Memory B cell (primary cell): ENCODE measurements at regions not wholly inside any gene's neighbourhood (a gene's known extent, or its start where the extent isn't known, plus 50 kb on each side); places are given as distances from the start of the nearest gene placed in this dataset.

ENCODE experiments used
- ATAC-seq: fragments of 150-1000 bp; cut with Tn5 transposase; 2 replicates; pipeline ENCODE4 v1.10.0; 2021; ENCODE audit warnings: low read depth, mild to moderate bottlenecking, moderate library complexity
- DNase-seq, 2 donors: peaks; one replicate each; pipeline ENCODE4 v3.0.0; 2022; ENCODE audit warnings: low spot score in 2 of 2
- H3K27ac Mint-ChIP-seq: one replicate; pipeline ENCODE4 v1.8.0; 2022; ENCODE audit warnings: mild to moderate bottlenecking, moderate library complexity, mixed read lengths
- H3K27me3 Mint-ChIP-seq: one replicate; pipeline ENCODE4 v1.8.0; 2022; ENCODE audit warnings: mixed read lengths
- H3K36me3 Mint-ChIP-seq: one replicate; pipeline ENCODE4 v1.8.0; 2022; ENCODE audit warnings: mild to moderate bottlenecking, mixed read lengths
- H3K4me1 Mint-ChIP-seq: one replicate; pipeline ENCODE4 v1.8.0; 2022; ENCODE audit warnings: mixed read lengths
- H3K4me3 Mint-ChIP-seq: one replicate; pipeline ENCODE4 v1.8.0; 2022; ENCODE audit warnings: mild to moderate bottlenecking, moderate library complexity, mixed read lengths
- H3K9me3 Mint-ChIP-seq: one replicate; pipeline ENCODE4 v1.8.0; 2022; ENCODE audit warnings: mixed read lengths

DNA sequence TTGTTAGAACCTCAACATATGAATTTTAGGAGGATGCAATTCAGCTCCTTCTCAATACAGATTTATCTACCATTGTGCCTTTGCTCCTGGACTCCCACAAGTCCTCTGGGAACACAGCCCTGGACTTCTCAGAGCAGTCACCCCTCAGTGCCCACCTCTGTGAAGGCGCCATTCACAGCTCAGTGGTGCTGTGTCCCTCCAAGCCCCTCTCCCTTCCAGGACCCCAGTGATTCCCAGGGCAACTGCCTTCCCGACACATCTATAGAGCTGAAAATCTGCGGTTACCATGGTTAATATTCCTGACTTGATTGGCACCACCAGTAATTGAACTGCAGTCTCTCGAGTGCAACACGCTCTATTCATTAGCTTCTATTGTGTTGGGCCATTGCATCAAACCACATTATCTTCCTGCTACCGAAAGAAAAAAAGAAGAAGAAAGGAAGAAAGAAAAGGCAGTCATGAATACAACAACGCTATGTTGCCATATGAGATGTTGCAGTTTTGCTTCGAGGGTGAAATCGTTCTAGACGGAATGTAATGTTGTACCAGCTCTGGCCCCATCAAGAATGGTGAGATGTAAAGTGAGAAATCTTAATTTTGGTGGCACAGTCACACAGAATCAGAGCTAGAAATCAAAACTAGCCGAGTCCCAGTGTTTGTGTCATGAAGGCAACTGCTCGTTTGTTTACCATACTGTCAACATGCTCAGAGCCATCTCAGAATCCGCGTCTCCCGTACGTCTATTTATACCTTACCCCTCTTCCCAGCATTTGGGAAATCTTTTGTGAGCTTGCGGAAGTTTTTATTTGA is 524.0 kb upstream of the ID2 start:
- DNase-seq (no peak), ATAC-seq (no peak)
- H3K36me3 Mint-ChIP-seq, result no peaks in the 10 kb centered on the region
- peaks cover 3% of the 10 kb centered on the region for H3K9me3 Mint-ChIP-seq
- H3K4me1 Mint-ChIP-seq, result peaks cover 17% of the 10 kb centered on the region
- no peak overlapping the region for H3K4me3 Mint-ChIP-seq
- H3K27me3 Mint-ChIP-seq, result peaks cover 12% of the 10 kb centered on the region
- no peak overlapping the region for H3K27ac Mint-ChIP-seq

DNA sequence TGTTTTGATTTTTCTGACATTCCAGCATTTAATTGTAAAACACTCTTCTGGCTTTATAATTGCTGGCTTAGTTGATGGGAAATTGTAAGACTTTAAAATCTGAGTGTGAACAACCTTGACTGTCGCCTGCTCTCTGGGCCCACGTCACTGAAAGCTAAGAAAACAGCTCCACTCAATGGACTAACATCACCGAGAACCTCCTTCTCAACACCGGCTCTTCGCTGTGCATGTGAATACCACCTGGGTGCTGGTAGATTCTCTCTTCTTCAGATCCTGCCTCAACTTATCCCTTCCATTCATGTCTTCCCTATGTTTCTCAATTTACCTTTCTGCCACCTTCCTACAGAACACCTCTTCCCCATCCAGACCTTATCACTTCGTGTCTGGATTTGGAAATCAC is 523.1 kb upstream of the ID2 start:
- Mint-ChIP-seq H3K27me3 (peaks cover 9% of the 10 kb centered on the region), H3K36me3 (no peaks in the 10 kb centered on the region), H3K9me3 (peaks cover 3% of the 10 kb centered on the region), H3K4me1 (peaks cover 10% of the 10 kb centered on the region), H3K27ac (no peak overlapping the region), H3K4me3 (no peak overlapping the region)
- ATAC-seq (no peak), DNase-seq (no peak)

DNA sequence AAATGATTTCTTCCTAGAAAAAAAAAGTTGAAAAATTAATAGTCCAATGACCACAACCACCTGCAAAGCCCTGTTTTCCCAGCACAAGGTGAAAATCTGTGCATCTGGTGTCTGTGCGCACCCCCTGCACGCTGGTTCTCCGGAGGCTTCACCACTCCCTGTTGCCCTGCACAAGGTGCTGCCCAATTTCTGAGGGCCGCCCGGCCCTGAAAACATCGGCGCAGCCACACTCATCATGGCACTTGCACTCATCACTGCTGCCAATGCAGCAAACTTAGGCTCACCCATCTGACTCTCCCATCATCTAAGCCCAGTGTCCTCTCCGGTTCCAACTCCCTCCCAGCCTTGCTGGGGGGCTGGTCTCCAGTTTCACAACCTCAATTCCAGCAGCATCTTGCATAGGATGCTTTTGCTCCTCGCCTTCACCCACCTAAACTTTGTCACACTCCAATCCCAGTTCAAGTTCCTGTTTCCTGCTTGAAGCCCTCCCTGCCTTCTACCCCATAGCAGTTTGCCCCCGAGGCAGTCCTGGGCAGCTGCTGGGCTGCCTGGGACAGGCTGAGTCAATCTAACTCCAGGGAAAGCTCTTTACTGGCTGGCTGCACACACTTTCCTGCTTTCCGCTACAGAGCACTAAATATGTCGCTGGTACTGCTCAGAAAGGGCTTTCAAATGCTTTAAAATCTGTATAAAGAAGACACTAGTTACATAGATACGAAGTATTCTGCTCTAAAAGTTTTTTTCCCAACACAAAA is 522.5 kb upstream of the ID2 start:
- Mint-ChIP-seq H3K36me3 (no peaks in the 10 kb centered on the region), H3K27ac (no peak overlapping the region), H3K4me1 (peaks cover 7% of the 10 kb centered on the region), H3K4me3 (no peak overlapping the region), H3K9me3 (peaks cover 3% of the 10 kb centered on the region), H3K27me3 (peaks cover 7% of the 10 kb centered on the region)
- DNase-seq (no peak), ATAC-seq (no peak)

DNA sequence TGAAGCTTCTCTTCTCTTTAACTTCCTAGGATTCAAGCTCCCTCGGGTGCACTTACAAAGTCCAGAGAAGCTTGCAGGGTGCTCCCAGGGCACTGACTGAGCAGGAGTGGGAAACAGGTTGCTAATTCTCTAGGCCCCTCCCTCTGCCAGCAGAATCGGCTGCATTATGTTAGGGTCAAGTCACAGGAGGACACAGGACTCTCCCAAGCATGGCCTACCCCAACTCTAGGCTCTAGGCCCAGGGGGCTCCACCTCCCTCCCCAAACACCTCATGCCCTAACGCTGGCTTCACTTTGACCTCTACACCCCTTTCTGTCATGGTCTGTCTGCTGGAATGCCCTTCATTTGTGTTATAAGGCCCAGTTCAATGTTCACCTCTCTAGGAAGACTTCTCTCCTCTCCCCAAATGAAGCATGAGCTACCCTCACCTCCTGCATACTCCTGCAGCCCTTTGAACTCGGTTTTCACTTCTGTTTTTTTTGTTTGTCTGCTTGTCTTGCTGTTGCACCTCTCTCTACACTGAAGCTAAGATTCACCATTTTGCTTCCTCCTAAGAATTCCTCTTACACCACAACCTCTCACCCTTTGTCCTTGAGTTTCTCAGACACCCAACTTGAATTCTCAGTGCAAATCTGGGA is 521.8 kb upstream of the ID2 start:
- H3K27ac Mint-ChIP-seq, result no peak overlapping the region
- no peaks in the 10 kb centered on the region for H3K36me3 Mint-ChIP-seq
- H3K27me3 Mint-ChIP-seq, result peaks cover 5% of the 10 kb centered on the region
- ATAC-seq (no peak), DNase-seq (no peak)
- H3K4me1 Mint-ChIP-seq, result peaks cover 4% of the 10 kb centered on the region
- H3K4me3 Mint-ChIP-seq, result no peak overlapping the region
- H3K9me3 Mint-ChIP-seq, result peaks cover 3% of the 10 kb centered on the region

DNA sequence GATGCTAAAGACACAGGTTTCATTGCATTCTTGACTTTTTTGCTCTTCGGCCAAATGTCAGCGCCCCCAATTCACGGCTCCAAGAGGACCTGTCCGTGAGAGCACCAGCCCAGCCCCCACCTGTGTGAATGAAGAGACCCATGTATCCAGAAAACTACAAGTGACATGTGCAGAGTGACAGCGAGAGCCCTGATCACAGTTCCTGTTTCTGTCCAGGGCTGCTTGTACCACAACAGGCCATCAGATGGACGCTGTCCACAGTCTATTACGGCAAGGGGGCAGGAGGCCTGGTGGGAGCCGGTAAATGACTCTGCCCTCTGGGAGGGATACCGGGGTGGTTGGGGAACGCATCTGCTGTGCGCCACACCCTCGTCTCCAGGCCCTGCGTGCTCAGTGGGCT is 520.9 kb upstream of the ID2 start:
- Mint-ChIP-seq H3K4me3 (no peak overlapping the region), H3K36me3 (no peaks in the 10 kb centered on the region), H3K27ac (no peak overlapping the region), H3K4me1 (peaks cover 4% of the 10 kb centered on the region), H3K27me3 (peaks cover 10% of the 10 kb centered on the region), H3K9me3 (peaks cover 3% of the 10 kb centered on the region)
- ATAC-seq (no peak), DNase-seq (no peak)

DNA sequence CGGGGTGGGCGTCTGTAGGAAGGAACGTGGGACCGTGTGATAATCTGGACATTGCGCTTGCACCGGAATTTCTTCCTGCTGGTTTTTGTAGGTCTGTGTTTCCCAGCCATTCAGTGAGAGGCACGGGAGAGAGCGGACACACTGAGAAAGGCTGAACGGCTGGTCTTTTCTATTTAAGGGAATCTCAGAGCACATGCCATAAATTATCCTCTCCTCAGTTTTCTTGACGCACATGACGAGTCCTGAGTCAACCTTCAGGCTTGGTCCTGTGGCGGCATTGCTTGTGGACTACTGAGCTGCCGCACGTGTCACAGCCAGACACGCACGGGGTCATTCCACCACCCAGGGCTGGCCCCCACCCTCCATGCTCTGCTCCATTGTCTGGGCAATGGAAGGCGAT is 519.3 kb upstream of the ID2 start:
- Mint-ChIP-seq H3K4me1 (peaks cover 4% of the 10 kb centered on the region), H3K36me3 (no peaks in the 10 kb centered on the region), H3K27me3 (peaks cover 12% of the 10 kb centered on the region), H3K27ac (no peak overlapping the region), H3K4me3 (no peak overlapping the region), H3K9me3 (peaks cover 2% of the 10 kb centered on the region)
- DNase-seq (no peak), ATAC-seq (no peak)

DNA sequence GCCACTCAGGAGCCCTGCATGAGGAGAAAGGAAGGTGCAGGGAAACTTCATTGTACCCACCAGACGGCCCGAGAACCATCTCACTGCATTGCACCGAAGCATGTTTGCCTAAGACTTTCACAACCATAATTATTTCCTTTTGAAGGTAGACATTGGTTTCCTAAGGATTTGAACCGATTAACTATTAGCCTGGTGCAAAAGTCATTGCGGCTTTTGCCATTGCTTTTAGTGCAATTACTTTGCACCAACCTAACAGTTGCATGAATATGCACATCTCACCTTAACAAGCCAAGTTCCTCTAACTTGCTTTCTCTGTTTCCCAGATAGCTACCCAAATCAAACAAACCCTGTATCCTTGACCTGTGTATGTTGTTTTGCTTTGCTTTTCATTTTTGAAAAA is 516.3 kb upstream of the ID2 start:
- ATAC-seq (no peak), DNase-seq (no peak)
- Mint-ChIP-seq H3K27me3 (peaks cover 15% of the 10 kb centered on the region), H3K27ac (no peak overlapping the region), H3K4me1 (no peaks in the 10 kb centered on the region), H3K4me3 (no peak overlapping the region), H3K36me3 (no peaks in the 10 kb centered on the region), H3K9me3 (no peaks in the 10 kb centered on the region)

DNA sequence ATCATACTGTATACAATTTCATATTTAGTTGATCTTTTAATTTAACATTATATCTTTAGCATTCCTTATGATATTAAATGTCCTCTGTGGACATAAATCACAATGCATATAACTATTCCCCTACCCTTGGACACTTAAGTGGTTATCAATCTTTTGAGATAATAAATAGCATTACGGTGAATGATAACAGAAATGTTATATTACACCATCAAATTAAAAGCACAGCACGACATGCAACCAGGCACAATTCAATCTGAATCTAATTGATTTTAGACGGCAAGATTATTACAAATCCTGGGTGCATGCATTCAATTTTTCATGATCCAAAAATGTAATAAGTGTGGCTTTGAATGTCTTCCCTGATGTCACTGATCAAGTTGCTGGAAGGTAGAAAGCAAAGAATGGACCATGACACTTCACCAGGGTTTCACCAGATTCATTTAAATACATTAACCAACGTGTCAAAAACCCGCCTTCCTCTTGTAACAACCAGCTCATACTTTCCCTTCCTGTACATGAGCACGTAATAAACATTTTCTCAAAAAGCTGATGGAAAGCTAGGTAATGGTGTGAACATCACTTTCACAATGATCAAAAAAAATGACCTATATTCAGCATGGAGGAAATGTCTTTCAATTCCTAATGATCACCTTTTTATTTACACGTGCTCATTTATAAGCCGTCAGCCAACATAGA is 513.7 kb upstream of the ID2 start:
- Mint-ChIP-seq H3K27ac (no peak overlapping the region), H3K36me3 (no peaks in the 10 kb centered on the region), H3K27me3 (peaks cover 22% of the 10 kb centered on the region), H3K4me3 (no peak overlapping the region), H3K4me1 (no peaks in the 10 kb centered on the region), H3K9me3 (no peaks in the 10 kb centered on the region)
- no peak for DNase-seq
- ATAC-seq, result no peak

DNA sequence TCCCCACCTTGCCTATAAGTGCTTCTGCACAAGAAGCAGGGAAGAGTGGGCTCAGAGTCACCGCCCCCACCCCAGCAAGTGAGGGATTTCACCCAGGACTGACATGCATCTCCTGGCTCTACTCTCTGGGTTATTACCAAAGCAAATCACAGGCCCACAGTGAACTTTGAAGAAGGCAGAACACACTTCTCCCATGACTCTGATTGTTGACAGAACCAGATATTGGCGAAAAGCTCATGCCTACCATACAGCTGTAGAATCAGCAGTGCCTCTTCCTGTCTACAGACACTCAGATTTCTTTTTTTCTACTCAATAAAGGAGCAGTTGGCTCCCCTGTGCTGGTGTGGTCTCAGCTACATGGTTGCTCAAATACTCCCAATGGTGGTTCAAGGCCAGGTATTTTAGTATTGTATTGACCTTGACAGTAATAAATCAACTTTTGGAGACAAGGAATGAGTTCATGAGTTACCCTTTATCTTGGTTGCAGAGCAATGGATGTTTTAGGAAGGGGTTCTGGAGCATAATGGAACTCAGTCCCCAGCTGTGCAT is 512.9 kb upstream of the ID2 start:
- no peak overlapping the region for H3K4me3 Mint-ChIP-seq
- no peak for DNase-seq
- peaks cover 23% of the 10 kb centered on the region for H3K27me3 Mint-ChIP-seq
- H3K9me3 Mint-ChIP-seq, result no peaks in the 10 kb centered on the region
- no peak overlapping the region for H3K27ac Mint-ChIP-seq
- no peaks in the 10 kb centered on the region for H3K4me1 Mint-ChIP-seq
- H3K36me3 Mint-ChIP-seq, result no peaks in the 10 kb centered on the region
- ATAC-seq, result no peak

DNA sequence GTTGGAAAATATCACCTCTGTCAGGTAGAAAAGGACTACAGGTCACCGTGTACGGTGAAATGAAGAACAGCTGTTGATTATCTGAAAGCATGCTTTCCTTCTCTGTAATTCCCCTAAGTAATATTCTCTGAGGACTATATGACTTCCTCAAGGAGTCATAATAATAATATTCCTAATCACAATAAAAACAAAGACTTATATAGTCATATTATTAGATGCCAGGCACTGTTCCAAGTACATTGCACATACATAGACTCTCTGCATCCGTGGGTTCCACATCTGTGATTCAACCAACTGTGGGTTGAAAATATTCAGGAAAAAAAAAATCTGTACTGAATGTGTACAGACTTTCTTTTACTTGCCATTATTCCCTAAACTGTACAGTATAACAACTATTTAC is 512.4 kb upstream of the ID2 start:
- Mint-ChIP-seq H3K36me3 (no peaks in the 10 kb centered on the region), H3K9me3 (no peaks in the 10 kb centered on the region), H3K4me3 (no peak overlapping the region), H3K27me3 (peaks cover 23% of the 10 kb centered on the region), H3K4me1 (no peaks in the 10 kb centered on the region), H3K27ac (no peak overlapping the region)
- DNase-seq, result no peak
- ATAC-seq, result no peak

DNA sequence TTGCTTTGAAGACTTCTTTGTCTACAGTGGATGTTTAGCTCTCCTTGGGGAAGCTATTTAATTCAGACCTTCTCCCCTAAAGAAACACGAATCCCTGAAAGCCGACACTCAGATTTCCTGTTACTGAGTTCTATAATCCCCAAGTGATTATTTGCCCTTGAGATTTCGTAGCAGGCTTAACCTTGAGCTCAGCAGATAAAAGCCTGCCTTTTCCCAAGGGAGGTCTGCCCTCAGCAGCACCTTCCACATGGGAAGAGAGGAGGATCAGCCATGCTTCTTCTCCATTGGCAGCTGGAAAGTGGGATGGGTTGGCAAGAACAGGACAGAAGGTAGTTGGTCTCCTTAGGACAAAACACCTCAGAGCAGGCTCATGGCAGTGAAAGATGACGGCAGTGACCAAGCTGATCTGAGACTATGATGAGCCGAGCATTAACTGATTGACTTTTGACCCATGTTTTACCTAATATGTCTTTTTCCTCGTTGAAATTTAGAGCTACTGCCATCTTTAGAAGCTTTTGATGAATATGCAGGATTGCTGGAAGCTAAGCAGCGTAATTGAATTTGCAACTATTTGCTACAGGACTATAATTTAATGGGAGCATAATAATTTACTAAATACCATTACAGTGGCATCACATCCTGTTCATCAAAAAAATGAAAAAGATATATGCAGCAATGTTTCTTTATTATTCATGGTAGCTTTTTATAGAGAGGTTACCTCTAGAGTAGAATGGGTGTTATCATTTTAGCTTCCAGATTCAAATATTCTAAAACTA is 511.1 kb upstream of the ID2 start:
- no peak overlapping the region for H3K4me3 Mint-ChIP-seq
- H3K9me3 Mint-ChIP-seq, result peaks cover 3% of the 10 kb centered on the region
- peaks cover 21% of the 10 kb centered on the region for H3K27me3 Mint-ChIP-seq
- no peak overlapping the region for H3K27ac Mint-ChIP-seq
- no peak for DNase-seq
- no peaks in the 10 kb centered on the region for H3K4me1 Mint-ChIP-seq
- no peak for ATAC-seq
- peaks cover 3% of the 10 kb centered on the region for H3K36me3 Mint-ChIP-seq

DNA sequence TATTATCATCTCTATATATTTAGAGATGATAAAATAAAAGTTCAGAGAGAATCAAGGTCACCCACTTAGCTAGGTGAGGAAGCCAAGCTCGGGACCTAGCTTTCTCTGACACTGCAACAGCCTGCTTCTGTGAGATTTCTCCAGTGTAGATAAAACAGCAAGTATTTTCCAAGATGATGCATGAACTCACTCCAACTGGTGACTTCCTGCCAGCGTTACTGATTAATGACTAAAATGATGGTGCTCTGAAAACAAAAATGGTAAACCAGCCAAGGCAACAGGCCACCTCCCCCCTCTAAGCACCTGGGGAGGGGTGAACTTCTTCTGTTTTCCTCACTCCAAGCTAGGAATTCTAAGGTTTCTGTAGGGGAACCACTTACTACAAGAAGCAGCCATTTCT is 510.2 kb upstream of the ID2 start:
- H3K27me3 Mint-ChIP-seq, result peaks cover 18% of the 10 kb centered on the region

DNA sequence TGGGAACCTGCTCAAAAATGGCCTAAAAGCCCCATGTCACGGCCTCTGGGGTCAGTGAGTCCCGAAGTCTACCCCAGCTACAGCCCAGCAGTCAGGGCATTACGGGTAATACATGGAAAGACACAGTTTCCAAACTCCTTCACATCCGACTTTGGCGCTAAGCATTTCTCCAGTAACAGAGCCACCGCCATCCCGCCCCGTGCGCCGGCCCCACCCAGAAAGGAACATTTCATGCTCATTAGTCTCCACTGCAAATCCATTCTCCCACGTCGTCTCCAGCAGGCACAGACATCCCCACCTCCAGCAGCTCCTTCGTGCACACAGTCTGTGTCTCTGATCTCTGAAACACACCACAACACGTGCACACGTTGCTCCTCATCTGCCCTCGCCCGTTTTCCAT is 509.2 kb upstream of the ID2 start:
- no peaks in the 10 kb centered on the region for H3K4me1 Mint-ChIP-seq
- H3K27ac Mint-ChIP-seq, result no peak overlapping the region
- peaks cover 3% of the 10 kb centered on the region for H3K9me3 Mint-ChIP-seq
- DNase-seq, result no peak
- H3K36me3 Mint-ChIP-seq, result peaks cover 3% of the 10 kb centered on the region
- ATAC-seq, result no peak
- H3K27me3 Mint-ChIP-seq, result peaks cover 21% of the 10 kb centered on the region
- H3K4me3 Mint-ChIP-seq, result no peak overlapping the region

More for the DNA sequence above, 510.2 kb upstream of the ID2 start:
- H3K4me3 Mint-ChIP-seq, result no peak overlapping the region
- DNase-seq, result no peak
- peaks cover 3% of the 10 kb centered on the region for H3K9me3 Mint-ChIP-seq
- no peak for ATAC-seq
- peaks cover 3% of the 10 kb centered on the region for H3K36me3 Mint-ChIP-seq
- no peaks in the 10 kb centered on the region for H3K4me1 Mint-ChIP-seq
- no peak overlapping the region for H3K27ac Mint-ChIP-seq
